Activated naive CD8-positive, alpha-beta T cell (primary cell): ENCODE measurements at regions not wholly inside any gene's neighbourhood (a gene's known extent, or its start where the extent isn't known, plus 50 kb on each side); places are given as distances from the start of the nearest gene placed in this dataset.
"Not testable (repeated sequence)": the region's sequence is repeated elsewhere in the genome, so short reads cannot be mapped to it uniquely, and the experiment has no call there.

ENCODE experiments used
- H3K27ac Mint-ChIP-seq: one replicate; pipeline ENCODE4 v1.8.0; 2021; ENCODE audit warnings: mixed read lengths
- H3K27me3 Mint-ChIP-seq: one replicate; pipeline ENCODE4 v1.8.0; 2021; ENCODE audit warnings: mixed read lengths
- H3K36me3 Mint-ChIP-seq: one replicate; pipeline ENCODE4 v1.8.0; 2021; ENCODE audit warnings: mixed read lengths
- H3K4me1 Mint-ChIP-seq: one replicate; pipeline ENCODE4 v1.8.0; 2021; ENCODE audit warnings: low read depth, mixed read lengths
- H3K4me3 Mint-ChIP-seq: one replicate; pipeline ENCODE4 v1.8.0; 2021; ENCODE audit warnings: mild to moderate bottlenecking, mixed read lengths
- H3K9me3 Mint-ChIP-seq: one replicate; pipeline ENCODE4 v1.8.0; 2021; ENCODE audit warnings: low read depth, mixed read lengths

- no peaks in the 10 kb centered on the region for H3K27me3 Mint-ChIP-seq
- no peaks in the 10 kb centered on the region for H3K9me3 Mint-ChIP-seq
- H3K36me3 Mint-ChIP-seq = no peaks in the 10 kb centered on the region
- no peak overlapping the region for H3K27ac Mint-ChIP-seq
- no peak overlapping the region for H3K4me3 Mint-ChIP-seq
- no peaks in the 10 kb centered on the region for H3K4me1 Mint-ChIP-seq
Observed at GRCh38 chrX:55142206-55142918, 53.5 kb downstream of the PAGE2 start.

GRCh38 chrX:55142919-55143310 is 54.1 kb downstream of the PAGE2 start:
- Mint-ChIP-seq H3K36me3 (no peaks in the 10 kb centered on the region), H3K4me1 (no peaks in the 10 kb centered on the region), H3K9me3 (no peaks in the 10 kb centered on the region), H3K27ac (no peak overlapping the region), H3K4me3 (no peak overlapping the region), H3K27me3 (no peaks in the 10 kb centered on the region)

- no peak overlapping the region for H3K27ac Mint-ChIP-seq
- H3K36me3 Mint-ChIP-seq = no peaks in the 10 kb centered on the region
- H3K9me3 Mint-ChIP-seq = no peaks in the 10 kb centered on the region
- H3K4me3 Mint-ChIP-seq = no peak overlapping the region
- H3K4me1 Mint-ChIP-seq = no peaks in the 10 kb centered on the region
- no peaks in the 10 kb centered on the region for H3K27me3 Mint-ChIP-seq
Observed at GRCh38 chrX:55143621-55144020, 54.8 kb downstream of the PAGE2 start.

GRCh38 chrX:55144697-55145096 is 55.9 kb downstream of the PAGE2 start:
- no peaks in the 10 kb centered on the region for H3K4me1 Mint-ChIP-seq
- H3K27ac Mint-ChIP-seq = no peak overlapping the region
- no peaks in the 10 kb centered on the region for H3K9me3 Mint-ChIP-seq
- H3K4me3 Mint-ChIP-seq = no peak overlapping the region
- no peaks in the 10 kb centered on the region for H3K27me3 Mint-ChIP-seq
- no peaks in the 10 kb centered on the region for H3K36me3 Mint-ChIP-seq

- H3K9me3 Mint-ChIP-seq = no peaks in the 10 kb centered on the region
Observed at GRCh38 chrX:55149242-55149641, 60.4 kb downstream of the PAGE2 start.

GRCh38 chrX:55151199-55151598 is 62.4 kb downstream of the PAGE2 start:
- no peak overlapping the region for H3K4me3 Mint-ChIP-seq
- no peak overlapping the region for H3K27ac Mint-ChIP-seq
- no peaks in the 10 kb centered on the region for H3K27me3 Mint-ChIP-seq
- peaks cover 2% of the 10 kb centered on the region for H3K36me3 Mint-ChIP-seq
- no peaks in the 10 kb centered on the region for H3K4me1 Mint-ChIP-seq
- no peaks in the 10 kb centered on the region for H3K9me3 Mint-ChIP-seq

More at GRCh38 chrX:55149242-55149641, 60.4 kb downstream of the PAGE2 start:
- Mint-ChIP-seq H3K27ac (no peak overlapping the region), H3K4me3 (no peak overlapping the region), H3K4me1 (no peaks in the 10 kb centered on the region), H3K27me3 (no peaks in the 10 kb centered on the region), H3K36me3 (peaks cover 2% of the 10 kb centered on the region)

- Mint-ChIP-seq H3K4me3 (peak overlapping the region; percentile 91), H3K36me3 (no peaks in the 10 kb centered on the region), H3K9me3 (no peaks in the 10 kb centered on the region), H3K27ac (no peak overlapping the region), H3K4me1 (peaks cover 18% of the 10 kb centered on the region), H3K27me3 (no peaks in the 10 kb centered on the region)
Observed at GRCh38 chrX:55159551-55159950, 60.6 kb upstream of the PAGE5 start.

GRCh38 chrX:55160685-55161552 is 59.2 kb upstream of the PAGE5 start:
- Mint-ChIP-seq H3K4me3 (peak overlapping the region; percentile 91), H3K27ac (peak overlapping the region; percentile 95), H3K9me3 (no peaks in the 10 kb centered on the region), H3K4me1 (peaks cover 18% of the 10 kb centered on the region), H3K36me3 (no peaks in the 10 kb centered on the region), H3K27me3 (no peaks in the 10 kb centered on the region)

- Mint-ChIP-seq H3K9me3 (no peaks in the 10 kb centered on the region), H3K4me1 (peaks cover 18% of the 10 kb centered on the region), H3K36me3 (no peaks in the 10 kb centered on the region), H3K27me3 (no peaks in the 10 kb centered on the region), H3K4me3 (peak overlapping the region; percentile 91), H3K27ac (peak overlapping the region; percentile 95)
Observed at GRCh38 chrX:55161581-55161980, 58.6 kb upstream of the PAGE5 start.

GRCh38 chrX:55163171-55163570 is 57.0 kb upstream of the PAGE5 start:
- H3K4me1 Mint-ChIP-seq = peaks cover 18% of the 10 kb centered on the region
- no peak overlapping the region for H3K4me3 Mint-ChIP-seq
- H3K27me3 Mint-ChIP-seq = no peaks in the 10 kb centered on the region
- no peak overlapping the region for H3K27ac Mint-ChIP-seq
- no peaks in the 10 kb centered on the region for H3K36me3 Mint-ChIP-seq
- no peaks in the 10 kb centered on the region for H3K9me3 Mint-ChIP-seq

- not testable (repeated sequence) for H3K27me3 Mint-ChIP-seq, H3K36me3 Mint-ChIP-seq, H3K4me1 Mint-ChIP-seq, H3K9me3 Mint-ChIP-seq, H3K4me3 Mint-ChIP-seq, H3K27ac Mint-ChIP-seq
Observed at GRCh38 chrX:55165026-55165425, 55.1 kb upstream of the PAGE5 start.

- H3K27me3 Mint-ChIP-seq = no peaks in the 10 kb centered on the region
- peaks cover 2% of the 10 kb centered on the region for H3K4me1 Mint-ChIP-seq
- no peak overlapping the region for H3K4me3 Mint-ChIP-seq
- no peaks in the 10 kb centered on the region for H3K9me3 Mint-ChIP-seq
- no peaks in the 10 kb centered on the region for H3K36me3 Mint-ChIP-seq
- H3K27ac Mint-ChIP-seq = no peak overlapping the region
Observed at GRCh38 chrX:55167124-55167803, 52.9 kb upstream of the PAGE5 start.

GRCh38 chrX:55167901-55168300 is 52.2 kb upstream of the PAGE5 start:
- no peak overlapping the region for H3K27ac Mint-ChIP-seq
- no peaks in the 10 kb centered on the region for H3K9me3 Mint-ChIP-seq
- no peaks in the 10 kb centered on the region for H3K27me3 Mint-ChIP-seq
- no peaks in the 10 kb centered on the region for H3K36me3 Mint-ChIP-seq
- no peak overlapping the region for H3K4me3 Mint-ChIP-seq
- no peaks in the 10 kb centered on the region for H3K4me1 Mint-ChIP-seq

GRCh38 chrX:55169782-55170181 is 50.4 kb upstream of the PAGE5 start:
- Mint-ChIP-seq H3K4me3 (no peak overlapping the region), H3K27ac (no peak overlapping the region), H3K27me3 (no peaks in the 10 kb centered on the region), H3K36me3 (no peaks in the 10 kb centered on the region), H3K9me3 (no peaks in the 10 kb centered on the region), H3K4me1 (no peaks in the 10 kb centered on the region)
